K562 (cell line): ENCODE measurements at regions not wholly inside any gene's neighbourhood (a gene's known extent, or its start where the extent isn't known, plus 50 kb on each side); places are given as distances from the start of the nearest gene placed in this dataset.

ENCODE experiments used
- ARID3A ChIP-seq: IDR thresholded peaks from 2 replicates; pipeline ENCODE4 v1.6.1; 2012; ENCODE audit warnings: low read depth, low read length, improper control_type of control experiment, borderline replicate concordance
- C11orf30 ChIP-seq: fragments of 450-650 bp; IDR thresholded peaks from 2 replicates; pipeline ENCODE4 v1.6.1; 2016; ENCODE audit warnings: low read depth, mild to moderate bottlenecking
- CBX2 ChIP-seq: fragments of 200-600 bp; sonication (generic); IDR thresholded peaks from one replicate; pipeline ENCODE4 v1.6.1; 2012; ENCODE audit warnings: mild to moderate bottlenecking, low read length, inconsistent platforms; ENCODE audit not compliant: insufficient read depth, poor library complexity, severe bottlenecking
- CTBP1 ChIP-seq: fragments of 450-650 bp; IDR thresholded peaks from 2 replicates; pipeline ENCODE4 v1.6.1; 2016; ENCODE audit warnings: borderline replicate concordance
- DPF2 ChIP-seq: fragments of 450-650 bp; IDR thresholded peaks from 2 replicates; pipeline ENCODE4 v1.6.1; 2016
- GABPA ChIP-seq: fragments of 200-800 bp; sonication (Bioruptor generic); conservative IDR thresholded peaks from 2 replicates; pipeline ENCODE4 v1.6.1; 2016; ENCODE audit warnings: low read depth, missing genetic modification characterization, missing compliant biosample characterization
- HDAC6 ChIP-seq: IDR thresholded peaks from 2 replicates; pipeline ENCODE4 v1.6.1; 2012; ENCODE audit warnings: low read depth, mild to moderate bottlenecking, control low read depth, inconsistent platforms, low read length, moderate library complexity
- MGA ChIP-seq: fragments of 450-650 bp; IDR thresholded peaks from 2 replicates; pipeline ENCODE4 v1.6.1; 2016; ENCODE audit warnings: mild to moderate bottlenecking, moderate library complexity
- NR4A1 ChIP-seq, 2 experiments: fragments of 250-450 bp in 1 of 2; fragments of 450-650 bp in 1 of 2; sonication (Bioruptor Pico) in 1 of 2; IDR thresholded peaks; 2 replicates each; pipeline versions ENCODE4 v1.4.0 to v1.6.1; 2016 to 2020; ENCODE audit warnings: mild to moderate bottlenecking in 2 of 2, missing compliant biosample characterization in 1 of 2, missing genetic modification characterization in 1 of 2, moderate library complexity in 1 of 2
- PHF21A ChIP-seq: fragments of 450-650 bp; IDR thresholded peaks from 2 replicates; pipeline ENCODE4 v1.6.1; 2017; ENCODE audit warnings: low read depth, borderline replicate concordance
- SNRNP70 ChIP-seq: fragments of 200-400 bp; formaldehyde crosslinking; optimal IDR thresholded peaks from 2 replicates; pipeline ENCODE3; 2017; ENCODE audit warnings: low read depth, low read length
- YY1 ChIP-seq, 3 experiments: IDR thresholded peaks; 2 replicates each; pipeline ENCODE4 v1.6.1; 2011; ENCODE audit warnings: low read length in 2 of 3, mild to moderate bottlenecking in 2 of 3, moderate library complexity in 2 of 3, borderline replicate concordance in 1 of 3, control low read depth in 1 of 3, low read depth in 1 of 3; ENCODE audit not compliant: insufficient read depth in 3 of 3, insufficient replicate concordance in 2 of 3, control insufficient read depth in 1 of 3, insufficient read length in 1 of 3; ENCODE audit errors: extremely low read depth in 1 of 3

- no peak for TF ChIP-seq YY1 (IDR thresholded peaks at IDR 0.05; ENCODE audit: borderline replicate concordance in 1 of 3, control insufficient read depth in 1 of 3, extremely low read depth in 1 of 3, insufficient read depth in 3 of 3, insufficient read length in 1 of 3, insufficient replicate concordance in 2 of 3, low read depth in 1 of 3, low read length in 2 of 3)
- TF ChIP-seq DPF2 = no peak
- TF ChIP-seq PHF21A = no peak
- no peak for TF ChIP-seq CTBP1
- no peak for TF ChIP-seq NR4A1 (CRISPR knock-in tag; IDR thresholded peaks at IDR 0.05)
- no peak for TF ChIP-seq NR4A1 (tag; IDR thresholded peaks at IDR 0.05)
- no peak for TF ChIP-seq ARID3A
- TF ChIP-seq HDAC6 = no peak
- no peak for TF ChIP-seq MGA
- TF ChIP-seq SNRNP70 = no peak
- TF ChIP-seq C11orf30 = no peak
- TF ChIP-seq GABPA (tag) = no peak
- no peak for TF ChIP-seq CBX2
- TF ChIP-seq, all 486 proteins: peak for 0
Observed at GRCh38 chr10:132124201-132124920, 58.6 kb downstream of the JAKMIP3 start (continued).
